Activated CD4-positive, alpha-beta T cell treated with anti-CD3 and anti-CD28 coated beads for 24 hours (primary cell): ENCODE measurements at regions not wholly inside any gene's neighbourhood (a gene's known extent, or its start where the extent isn't known, plus 50 kb on each side); places are given as distances from the start of the nearest gene placed in this dataset.
"Not testable (repeated sequence)": the region's sequence is repeated elsewhere in the genome, so short reads cannot be mapped to it uniquely, and the experiment has no call there.

Experiments
- DNase-seq, 2 donors: peaks; one replicate each; pipeline ENCODE4 v3.0.0-alpha.2; 2020; ENCODE audit warnings: low read depth in 2 of 2

- DNase-seq: not testable (repeated sequence)
Observed at GRCh38 chr1:120550335-120550734, 135.5 kb downstream of the NBPF8 start.

- not testable (repeated sequence) for DNase-seq
Observed at GRCh38 chr1:120552190-120552589, 137.4 kb downstream of the NBPF8 start.

- not testable (repeated sequence) for DNase-seq
Observed at GRCh38 chr1:120557605-120558302, 142.9 kb downstream of the NBPF8 start.

- peak; percentile 17 to 45 for DNase-seq
Observed at GRCh38 chr1:120558303-120559060, 143.6 kb downstream of the NBPF8 start.

GRCh38 chr1:120561767-120562166, 146.9 kb downstream of the NBPF8 start:
- DNase-seq: not testable (repeated sequence)

- not testable (repeated sequence) for DNase-seq
Observed at GRCh38 chr1:120565396-120565795, 150.6 kb downstream of the NBPF8 start.

GRCh38 chr1:120567620-120568019, 152.8 kb downstream of the NBPF8 start:
- not testable (repeated sequence) for DNase-seq

GRCh38 chr1:120575201-120575600, 148.5 kb upstream of the NBPF26 start:
- not testable (repeated sequence) for DNase-seq

GRCh38 chr1:120582135-120582534, 141.6 kb upstream of the NBPF26 start:
- not testable (repeated sequence) for DNase-seq

- not testable (repeated sequence) for DNase-seq
Observed at GRCh38 chr1:120586053-120586452, 137.7 kb upstream of the NBPF26 start.

GRCh38 chr1:120588811-120589210, 134.9 kb upstream of the NBPF26 start:
- DNase-seq: not testable (repeated sequence)

- not testable (repeated sequence) for DNase-seq
Observed at GRCh38 chr1:120591774-120592173, 132.0 kb upstream of the NBPF26 start.

GRCh38 chr1:120592943-120593342, 130.8 kb upstream of the NBPF26 start:
- not testable (repeated sequence) for DNase-seq

GRCh38 chr1:120593648-120594047, 130.1 kb upstream of the NBPF26 start:
- not testable (repeated sequence) for DNase-seq

GRCh38 chr1:120598331-120598951, 125.3 kb upstream of the NBPF26 start:
- DNase-seq: not testable (repeated sequence)

GRCh38 chr1:120599511-120599910, 124.2 kb upstream of the NBPF26 start:
- not testable (repeated sequence) for DNase-seq

GRCh38 chr1:120600442-120601041, 123.2 kb upstream of the NBPF26 start:
- not testable (repeated sequence) for DNase-seq

- not testable (repeated sequence) for DNase-seq
Observed at GRCh38 chr1:120607882-120608281, 115.9 kb upstream of the NBPF26 start.

GRCh38 chr1:120608314-120609014, 115.3 kb upstream of the NBPF26 start:
- not testable (repeated sequence) for DNase-seq

- DNase-seq: not testable (repeated sequence)
Observed at GRCh38 chr1:120609015-120609573, 114.7 kb upstream of the NBPF26 start.

- not testable (repeated sequence) for DNase-seq
Observed at GRCh38 chr1:120609834-120610233, 113.9 kb upstream of the NBPF26 start.
